GM12892 (cell line): ENCODE measurements at regions not wholly inside any gene's neighbourhood (a gene's known extent, or its start where the extent isn't known, plus 50 kb on each side); places are given as distances from the start of the nearest gene placed in this dataset.

Source experiments
- POLR2A ChIP-seq: IDR thresholded peaks from 2 replicates; pipeline ENCODE4 v1.6.1; 2011; ENCODE audit warnings: low read depth, low read length, control low read depth
- POLR2AphosphoS5 ChIP-seq: IDR thresholded peaks from 2 replicates; pipeline ENCODE4 v1.6.1; 2011; ENCODE audit warnings: low read depth, low read length, control low read depth

GRCh38 chr10:78332657-78333056 is 299.0 kb downstream of the RPS24 start:
- no peak for TF ChIP-seq POLR2A
- TF ChIP-seq POLR2AphosphoS5 = no peak
